GM18498 (cell line): ENCODE measurements at regions not wholly inside any gene's neighbourhood (a gene's known extent, or its start where the extent isn't known, plus 50 kb on each side); places are given as distances from the start of the nearest gene placed in this dataset.

Source experiments
- ATAC-seq: cut with Tn5 transposase; IDR thresholded peaks from one replicate; pipeline ENCODE4 v1.9.1; 2021; ENCODE audit warnings: mild to moderate bottlenecking, moderate library complexity; ENCODE audit not compliant: unreplicated experiment

DNA sequence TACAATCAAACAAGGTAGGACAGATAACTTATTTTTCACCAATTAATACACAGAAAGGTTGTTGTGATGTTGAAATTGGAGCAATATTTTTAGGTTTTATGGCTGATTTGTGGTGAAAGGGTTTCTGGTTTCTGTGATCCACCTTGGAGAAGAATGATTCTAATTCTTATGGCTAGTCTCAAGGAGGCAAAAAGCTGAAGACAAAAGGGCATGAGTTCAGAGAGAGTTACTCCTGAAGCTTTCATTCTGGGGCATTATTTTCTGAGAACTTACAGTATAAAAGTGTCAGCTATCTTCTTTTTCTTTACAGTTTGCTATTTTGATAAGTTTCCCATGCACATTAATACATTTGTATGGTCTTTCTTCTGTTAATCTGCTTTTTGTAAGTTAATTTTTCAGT lies 372.4 kb upstream of the CCDC179 start:
- ATAC-seq, result no peak

DNA sequence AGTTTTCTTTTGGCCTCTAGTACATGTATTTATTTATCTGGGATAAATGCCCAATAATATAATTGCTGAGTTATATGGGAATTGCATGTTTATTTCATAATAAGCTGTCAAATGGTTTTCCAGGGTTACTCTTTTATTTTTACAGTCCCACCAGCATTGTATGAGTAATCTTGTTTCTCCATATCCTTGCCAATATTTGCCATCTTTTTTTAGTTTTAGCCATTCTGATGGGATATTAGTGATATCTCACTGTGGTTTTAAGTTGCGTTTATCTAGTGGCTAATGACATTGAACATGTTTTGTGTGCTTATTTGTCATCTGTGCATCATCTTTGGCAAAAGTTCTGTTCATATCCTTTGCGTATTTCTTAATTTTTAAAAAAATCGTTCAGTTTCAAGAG lies 372.8 kb upstream of the CCDC179 start:
- no peak for ATAC-seq

DNA sequence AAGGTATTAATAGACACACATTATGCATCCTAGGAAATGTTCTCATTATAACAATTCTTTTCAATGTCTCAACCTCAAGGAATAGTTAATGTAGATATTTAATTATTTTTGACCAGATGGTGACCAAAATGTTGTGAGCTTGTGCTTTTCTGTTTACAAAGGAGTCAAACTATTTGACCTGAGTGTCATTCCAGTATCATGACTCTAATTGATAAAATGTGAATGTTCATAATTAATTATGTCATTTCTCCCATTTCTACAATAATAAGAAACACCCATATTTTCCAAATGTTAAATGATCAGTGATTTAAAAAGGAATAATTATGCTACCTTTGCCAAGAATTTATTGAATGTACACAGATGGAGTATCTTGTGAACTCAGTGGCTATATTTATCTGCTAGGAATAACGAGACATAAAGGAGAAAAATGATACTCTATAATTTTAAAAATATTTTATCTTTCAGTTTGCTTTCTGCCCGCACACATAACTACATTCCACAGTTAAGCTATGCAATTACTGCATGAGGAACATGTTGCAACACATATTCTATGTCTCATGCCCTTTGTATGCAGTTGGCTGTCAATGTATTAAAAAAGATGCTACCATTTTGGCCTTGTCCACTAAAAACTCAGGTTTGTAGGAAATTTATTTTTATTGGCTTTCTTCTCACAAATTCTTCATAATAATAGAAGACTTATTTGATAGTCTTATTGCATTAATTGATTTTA lies 376.7 kb upstream of the CCDC179 start:
- no peak for ATAC-seq

DNA sequence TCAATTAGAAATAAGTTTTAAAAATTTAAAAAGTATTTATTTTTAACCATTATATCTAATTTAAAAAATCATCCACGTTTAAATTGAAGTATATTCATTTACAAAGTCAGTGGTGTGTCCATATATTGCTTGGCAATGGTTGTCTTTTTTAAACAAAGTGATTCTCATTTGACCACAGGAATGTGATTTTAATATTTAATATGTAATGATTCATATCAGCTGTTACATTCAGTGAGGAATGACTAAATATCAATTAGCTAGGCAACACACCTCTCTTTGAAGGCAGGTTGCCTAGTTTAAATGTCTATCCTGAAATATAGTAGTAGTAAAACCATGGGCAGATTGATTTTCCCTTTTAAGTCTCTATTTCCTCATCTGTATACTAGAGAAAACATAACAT lies 392.2 kb upstream of the CCDC179 start:
- no peak for ATAC-seq

DNA sequence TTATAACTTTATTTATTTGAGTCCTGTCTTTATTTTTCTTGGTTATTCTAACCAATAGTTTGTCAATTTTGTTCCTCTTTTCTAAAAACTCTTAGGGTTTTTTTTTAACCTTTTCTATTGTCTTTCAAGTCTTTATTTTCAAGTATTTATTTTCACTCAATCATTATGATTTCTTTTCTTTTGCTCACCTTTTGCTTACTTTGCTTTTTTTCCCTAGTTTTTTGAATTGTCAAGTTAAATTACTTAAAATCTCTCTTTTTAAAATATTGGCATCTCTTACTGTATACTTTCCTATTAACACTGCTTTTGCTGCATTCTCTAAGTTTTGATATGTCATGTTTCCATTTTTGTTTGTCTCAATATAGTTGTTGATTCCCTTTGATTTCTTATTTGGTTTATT lies 396.8 kb upstream of the CCDC179 start:
- ATAC-seq, result no peak

DNA sequence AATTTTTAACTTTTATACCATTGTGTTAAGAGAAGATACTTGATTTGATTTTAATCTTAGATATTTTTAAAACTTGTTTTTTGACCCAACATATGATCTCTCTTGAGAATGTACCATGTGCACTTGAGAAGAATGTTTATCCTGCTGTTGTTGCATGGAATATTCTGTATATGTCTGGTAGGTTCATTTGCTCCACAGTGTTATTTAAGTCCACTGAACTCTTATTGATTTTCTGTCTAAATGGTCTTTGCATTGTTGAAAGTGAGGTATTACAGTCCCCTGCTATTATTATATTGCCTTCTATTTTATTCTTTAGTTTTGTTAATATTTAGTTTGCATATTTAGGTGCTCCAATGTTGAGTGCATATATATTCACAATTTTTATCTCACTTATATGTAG lies 397.3 kb upstream of the CCDC179 start:
- ATAC-seq, result no peak

DNA sequence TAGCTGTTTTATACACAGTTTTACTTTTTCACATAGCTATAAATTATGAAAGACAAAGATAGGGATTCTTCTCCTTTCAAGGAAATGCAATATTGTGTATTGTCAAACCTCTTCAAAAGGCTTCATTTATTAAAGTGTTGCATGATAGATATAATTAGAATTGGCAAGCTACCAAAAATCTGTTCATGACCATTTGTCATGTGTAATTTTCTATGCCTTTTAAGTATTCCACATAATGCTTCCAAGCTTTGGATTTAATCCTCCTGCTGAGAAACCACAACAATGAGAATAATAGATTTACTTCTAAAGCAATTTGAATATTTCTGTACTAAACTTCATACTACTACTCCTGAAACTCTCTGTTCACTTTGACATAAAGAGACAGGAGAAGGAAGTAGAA lies 403.2 kb upstream of the CCDC179 start:
- no peak for ATAC-seq

DNA sequence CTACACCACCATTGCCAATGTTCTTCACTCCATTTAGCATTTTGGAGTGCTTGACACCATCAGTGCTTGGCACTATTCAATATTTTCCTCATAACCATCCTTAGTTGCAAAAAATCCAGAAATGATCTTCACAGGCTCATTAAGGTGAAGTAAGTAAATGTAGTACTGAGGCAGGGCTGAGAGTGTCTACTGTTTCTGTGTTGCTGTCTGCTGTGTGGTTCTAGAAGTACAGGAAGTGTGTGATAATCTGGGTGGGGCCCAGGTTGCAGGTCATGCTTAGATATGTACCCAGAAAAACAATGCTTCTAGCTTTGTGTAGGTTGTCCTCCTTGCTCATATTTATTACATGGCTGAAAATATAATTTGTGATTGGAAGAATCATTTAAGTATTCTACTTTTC lies 411.8 kb upstream of the CCDC179 start:
- no peak for ATAC-seq

DNA sequence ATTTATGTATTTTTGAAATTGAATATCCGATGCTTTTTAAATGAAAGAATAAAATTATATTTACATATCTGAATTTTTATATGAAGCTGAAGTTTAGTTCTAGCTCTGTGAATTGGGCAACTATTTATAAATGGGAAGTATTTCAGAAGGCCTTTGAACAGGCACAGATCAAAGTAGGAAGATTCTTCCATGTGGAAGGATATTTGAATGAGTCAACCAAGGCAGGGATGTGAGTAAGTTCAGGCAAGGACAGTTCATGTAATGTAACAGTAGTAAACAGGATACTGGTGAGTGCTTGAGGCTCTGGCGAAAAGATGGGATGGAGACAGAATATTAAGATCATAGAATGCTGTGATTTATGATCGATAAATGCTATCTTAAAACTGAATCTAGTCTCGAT lies 417.8 kb upstream of the CCDC179 start:
- ATAC-seq, result no peak

DNA sequence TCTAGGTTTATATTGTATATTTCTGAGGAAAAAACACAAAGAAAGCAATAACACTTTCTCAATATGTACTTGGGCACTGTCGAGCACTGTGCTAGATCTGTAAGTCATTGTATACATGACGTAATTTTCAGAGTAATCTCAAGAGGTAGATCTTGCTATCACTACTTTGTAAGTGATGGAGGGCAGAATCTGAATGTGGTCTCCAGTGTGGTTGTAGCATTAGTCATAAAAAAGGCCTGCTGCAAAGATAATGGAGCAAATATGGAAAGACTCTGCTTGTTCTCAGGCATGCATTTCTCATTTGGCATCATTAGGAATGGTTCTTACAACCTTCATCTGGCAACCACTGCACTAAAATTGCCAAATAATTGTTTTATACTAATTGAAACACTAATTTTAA lies 419.8 kb upstream of the CCDC179 start:
- ATAC-seq, result no peak

DNA sequence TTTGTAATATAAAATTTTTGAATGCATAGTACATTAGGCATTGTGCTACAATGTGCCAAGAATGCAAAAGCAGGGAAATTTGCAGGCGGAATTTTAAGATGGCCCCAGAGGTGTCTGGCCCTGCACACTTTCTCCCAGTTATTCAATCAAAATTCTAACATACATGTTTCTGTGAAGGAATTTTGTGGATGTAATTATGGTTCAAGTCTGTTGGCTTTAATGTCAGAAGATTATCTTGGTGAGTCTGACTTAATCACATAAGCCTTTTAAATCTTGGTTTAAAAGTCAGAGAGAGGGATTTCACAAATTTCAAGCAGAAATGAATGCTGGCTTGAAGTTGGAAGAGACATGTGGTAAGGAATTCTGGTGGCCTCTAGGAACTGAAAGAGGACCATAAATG lies 423.4 kb upstream of the CCDC179 start:
- ATAC-seq, result no peak

DNA sequence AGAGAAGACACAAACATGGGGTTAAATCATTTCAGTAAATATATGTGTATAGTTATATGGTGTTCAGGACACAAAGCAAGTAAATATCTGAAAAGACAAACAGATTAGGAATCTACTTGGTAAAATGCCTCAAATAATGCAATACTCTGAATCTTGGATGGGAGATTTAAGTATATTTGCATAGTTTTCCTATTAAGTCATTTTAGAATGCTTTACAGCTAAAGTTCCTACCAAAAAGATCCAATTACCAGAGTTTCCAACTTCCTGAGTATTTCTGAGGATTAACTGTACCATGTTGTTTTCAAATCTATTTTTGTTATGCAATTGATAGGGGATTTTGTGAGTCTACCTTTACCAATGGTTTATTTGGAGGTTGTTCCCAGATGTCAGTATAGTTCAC lies 424.4 kb upstream of the CCDC179 start:
- no peak for ATAC-seq

DNA sequence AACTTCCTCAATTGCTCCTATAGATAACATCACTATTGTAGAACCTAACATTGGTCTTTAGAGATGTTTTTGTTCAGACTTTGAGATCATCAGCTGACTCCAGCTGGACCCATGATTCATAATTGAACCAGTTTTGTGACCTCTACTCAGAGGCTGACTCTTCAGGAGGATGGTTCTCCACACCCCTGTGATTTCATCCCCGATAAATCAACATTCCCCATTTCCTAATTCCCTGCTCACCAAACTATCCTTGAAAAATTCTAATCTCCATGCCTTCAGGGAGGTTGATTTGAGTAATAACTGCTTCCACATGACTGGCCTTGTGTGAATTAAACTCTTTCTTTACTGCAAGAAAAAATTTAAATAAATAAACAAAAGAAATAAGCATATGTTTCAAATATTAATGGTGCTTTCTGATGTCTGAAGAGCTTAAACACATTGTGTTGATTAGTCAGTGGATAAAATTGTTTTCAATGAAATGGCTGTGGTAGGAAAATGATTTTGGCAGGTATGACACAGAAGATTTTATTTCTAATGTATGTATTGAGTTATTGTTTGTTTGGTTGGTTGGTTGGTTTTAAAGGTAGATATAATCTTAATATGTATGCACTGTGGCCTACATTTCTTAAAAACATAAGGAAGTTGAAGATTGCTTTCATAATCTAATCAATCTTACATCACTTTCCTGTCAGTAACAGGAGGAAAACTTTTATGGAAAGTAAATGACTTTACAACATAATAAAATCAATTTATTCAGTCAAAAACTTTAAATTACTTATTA lies 427.9 kb upstream of the CCDC179 start:
- ATAC-seq, result no peak

DNA sequence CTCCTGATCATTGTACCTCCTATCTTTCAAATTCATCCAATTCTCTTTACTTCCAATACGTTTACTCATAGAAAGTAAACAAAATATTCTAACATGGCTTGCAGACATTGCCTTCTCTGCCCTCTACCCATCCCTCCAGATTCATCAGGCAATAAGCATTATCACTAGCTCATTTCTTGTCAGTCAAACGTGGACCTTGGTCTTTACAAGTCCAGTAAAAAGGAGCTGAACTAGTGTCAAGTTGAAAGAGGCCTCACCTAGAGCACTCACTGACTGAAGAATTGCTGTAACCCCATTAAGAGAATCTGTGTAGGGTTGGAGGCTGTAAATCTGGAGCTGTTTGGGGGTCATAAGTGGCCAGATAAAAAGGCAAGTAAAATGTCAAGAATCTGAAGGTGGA lies 435.0 kb upstream of the CCDC179 start:
- no peak for ATAC-seq

DNA sequence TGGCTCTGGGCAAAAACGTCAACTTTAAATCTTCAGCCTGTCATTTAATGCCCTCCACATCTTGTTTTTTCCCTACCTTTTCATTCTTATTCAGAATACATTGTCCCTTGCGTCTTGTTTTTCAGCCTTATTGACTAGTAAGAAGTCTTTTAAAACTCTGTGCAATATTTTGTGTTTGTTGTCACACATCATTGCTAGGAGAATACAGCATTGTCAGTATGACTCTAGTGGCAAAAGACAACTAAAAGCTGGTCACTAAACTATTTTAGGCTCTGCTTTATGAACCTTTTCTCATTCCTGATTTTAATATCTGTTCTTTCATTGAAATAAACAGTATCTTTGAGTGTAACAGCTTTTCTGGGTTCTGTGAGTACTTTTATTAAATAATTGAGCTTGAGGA lies 447.8 kb upstream of the CCDC179 start:
- no peak for ATAC-seq

DNA sequence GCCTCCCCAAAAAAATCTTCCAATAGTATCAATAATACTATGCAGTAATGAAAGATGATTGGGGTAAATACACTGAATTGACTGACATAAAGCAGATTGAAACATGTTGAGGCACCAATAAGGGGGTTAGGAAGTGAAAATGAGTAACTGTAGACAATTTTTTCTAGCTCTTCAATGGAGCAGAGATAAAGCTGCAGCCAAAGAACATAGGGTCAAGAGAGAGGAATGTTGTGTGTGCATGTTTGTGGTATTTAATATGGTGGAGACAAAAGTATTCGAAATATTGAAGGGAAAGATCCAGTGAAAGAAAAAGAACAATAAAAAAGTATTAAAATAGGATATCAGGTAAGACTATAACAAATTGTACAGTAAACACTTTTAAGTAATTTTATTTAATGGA lies 450.0 kb upstream of the CCDC179 start:
- ATAC-seq, result no peak

DNA sequence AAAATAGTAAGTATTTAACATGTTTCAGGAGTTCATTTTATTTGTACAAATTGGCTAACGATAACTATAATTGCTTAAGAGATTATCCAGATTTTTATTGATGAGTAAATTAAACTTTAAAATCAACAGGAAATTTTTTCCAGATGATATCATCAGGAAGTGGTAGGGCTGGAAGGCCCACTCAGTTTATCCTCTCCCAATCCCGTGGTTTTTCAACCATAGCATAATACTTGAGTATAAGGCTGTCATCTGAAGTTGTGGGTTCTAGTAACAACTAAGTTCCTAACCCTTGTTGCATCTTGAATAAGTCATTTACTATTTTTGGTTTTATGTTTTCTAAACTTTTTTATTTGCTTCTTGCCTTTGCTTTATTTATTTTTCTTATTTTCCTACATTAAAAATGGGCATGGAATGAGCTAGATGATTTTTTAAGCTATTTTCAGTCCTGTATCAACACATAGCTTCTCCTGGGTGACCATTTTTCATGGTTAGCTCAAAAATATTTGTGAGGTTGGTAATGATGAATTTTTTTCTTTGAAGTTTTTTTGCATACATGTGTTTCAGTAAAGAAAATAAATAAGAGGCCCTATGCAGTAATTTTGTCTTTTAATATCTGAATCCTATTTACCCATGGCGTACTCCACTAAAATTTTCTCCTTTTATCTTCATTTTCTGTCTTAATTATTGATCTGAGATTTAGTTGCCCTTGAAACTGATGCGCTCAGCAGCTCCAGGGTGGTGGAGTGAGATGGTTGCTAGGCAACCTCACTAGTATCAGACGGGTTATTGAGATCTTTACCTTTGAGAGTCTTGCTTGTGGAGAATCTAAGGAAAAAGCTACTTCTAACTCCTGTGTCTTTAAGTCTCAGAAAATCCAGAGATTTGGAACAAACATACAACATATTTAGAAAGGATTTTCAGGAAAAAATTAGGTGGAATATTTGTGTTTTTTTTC lies 452.0 kb upstream of the CCDC179 start:
- ATAC-seq, result no peak

DNA sequence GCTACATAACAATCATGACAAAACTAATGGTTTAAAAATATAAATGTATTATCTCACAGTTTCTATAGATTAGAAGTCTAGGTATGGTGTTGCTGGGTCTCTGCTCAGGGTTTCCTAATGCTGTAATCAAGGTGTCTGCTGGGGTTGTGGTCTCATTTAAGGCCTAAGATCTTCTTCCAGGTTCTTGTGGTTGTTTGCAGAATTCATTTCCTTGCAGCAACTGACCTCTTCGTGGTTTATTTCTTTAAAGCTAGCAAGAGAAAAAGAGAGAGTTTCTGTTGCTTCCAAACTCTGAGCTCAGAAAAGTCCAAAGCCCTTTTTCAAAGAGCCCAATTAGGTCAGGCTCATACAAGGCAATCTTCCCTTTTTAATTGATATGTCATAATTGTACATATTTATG lies 452.7 kb upstream of the CCDC179 start:
- no peak for ATAC-seq

DNA sequence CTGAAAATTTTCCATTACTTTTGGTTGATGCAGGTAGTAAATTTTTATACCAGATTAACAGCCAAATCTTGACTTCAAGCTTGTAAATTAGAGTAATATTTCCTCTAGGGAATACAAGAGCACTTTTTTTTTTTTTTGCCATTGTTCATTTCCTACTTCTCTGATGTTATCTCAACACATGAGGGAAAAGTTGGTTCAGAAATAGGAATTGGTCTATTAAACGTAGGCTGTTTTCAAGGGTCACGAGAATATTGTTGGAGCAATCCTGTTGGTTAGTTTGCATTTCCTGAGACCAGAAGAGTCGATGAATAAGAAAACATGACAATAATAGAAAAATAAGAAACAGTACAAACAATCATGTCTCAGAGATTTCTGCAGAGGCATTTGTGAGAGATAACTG lies 453.9 kb upstream of the CCDC179 start:
- ATAC-seq, result no peak

DNA sequence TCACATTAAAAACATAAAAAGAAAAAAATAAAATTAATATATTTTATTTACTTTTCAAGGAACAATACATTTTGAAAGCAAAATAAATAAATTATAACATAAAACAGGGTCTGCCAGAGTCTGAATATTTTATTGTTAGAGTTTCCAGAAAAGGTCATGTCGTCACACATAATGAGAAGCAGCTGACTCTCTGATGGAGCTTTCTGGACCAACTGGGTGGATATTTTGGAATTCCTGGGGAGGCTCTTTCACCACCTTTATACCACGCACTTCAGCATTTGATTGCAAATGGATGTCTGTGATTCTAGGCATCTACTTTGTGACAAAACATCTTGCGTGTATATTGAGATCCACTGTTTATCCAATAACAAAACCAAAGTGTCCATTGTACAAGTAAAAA lies 455.0 kb upstream of the CCDC179 start:
- no peak for ATAC-seq

DNA sequence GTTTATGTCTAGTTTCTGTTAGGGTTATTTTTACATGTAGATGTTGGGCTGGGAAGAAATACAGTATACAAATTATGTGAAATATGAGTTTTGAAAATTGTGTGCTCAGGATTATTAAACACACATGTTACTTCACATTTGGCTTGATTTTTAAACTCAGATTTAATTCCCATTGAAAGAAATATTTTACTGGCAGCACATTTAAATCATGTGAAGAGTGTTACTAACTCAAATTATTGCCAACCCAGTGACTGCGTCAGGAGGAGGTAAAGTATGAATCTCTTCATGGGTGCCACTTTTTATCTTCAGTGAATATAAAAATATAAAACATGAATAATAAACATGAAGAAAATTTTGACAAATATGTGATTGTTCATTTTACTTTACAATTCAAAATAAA lies 457.5 kb upstream of the CCDC179 start:
- no peak for ATAC-seq

DNA sequence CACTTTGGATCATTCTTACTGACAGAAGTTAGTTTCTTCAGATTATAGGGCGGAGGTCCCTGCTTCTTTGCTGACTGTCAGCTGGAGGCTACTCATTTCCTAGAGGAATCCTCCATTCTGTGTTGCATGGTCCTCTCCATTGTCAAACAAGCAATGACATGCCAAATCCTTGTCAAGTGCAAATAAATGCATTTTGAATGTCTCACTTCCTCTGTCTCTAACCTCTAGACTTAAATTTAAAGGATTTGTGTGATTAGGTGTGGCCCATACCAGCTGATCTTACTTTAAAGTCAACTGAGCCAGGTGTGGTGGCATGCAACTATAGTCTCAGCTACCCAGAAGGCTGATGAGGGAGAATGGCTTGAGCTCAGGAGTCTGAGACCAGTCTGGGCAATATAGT lies 458.4 kb upstream of the CCDC179 start:
- ATAC-seq, result no peak
